Amniotic stem cell (primary cell): ENCODE measurements at regions not wholly inside any gene's neighbourhood (a gene's known extent, or its start where the extent isn't known, plus 50 kb on each side); places are given as distances from the start of the nearest gene placed in this dataset.
"Not testable (repeated sequence)": the region's sequence is repeated elsewhere in the genome, so short reads cannot be mapped to it uniquely, and the experiment has no call there.

Experiments
- DNase-seq: peaks from one replicate; lab custom pipeline; 2025; lab: John Stamatoyannopoulos, UW

DNA sequence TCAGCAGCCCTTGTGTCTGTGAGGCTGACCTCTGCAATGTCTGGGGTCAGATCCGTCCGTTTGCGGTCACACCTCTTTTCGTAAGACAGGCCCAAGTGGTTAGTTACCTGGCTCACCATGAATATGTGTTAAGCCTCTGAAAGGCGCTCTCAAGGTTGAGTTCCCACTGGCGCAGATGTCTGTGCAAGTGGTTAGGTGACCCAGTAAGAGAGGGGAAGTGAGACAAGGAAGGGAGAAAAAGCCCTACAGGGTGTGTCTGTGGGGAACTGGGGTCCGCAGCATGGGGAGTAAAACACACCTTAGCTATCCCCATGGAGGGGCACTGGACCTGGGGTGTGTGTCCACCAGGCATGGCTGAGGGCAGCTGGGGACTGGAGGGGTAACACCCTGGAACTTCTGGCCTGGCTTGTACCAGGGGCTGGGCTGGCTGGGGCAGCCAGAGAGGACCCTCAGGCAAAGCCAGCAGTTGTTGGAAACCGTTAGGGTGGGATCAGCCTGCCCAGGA is 391.6 kb upstream of the PROK2 start:
- DNase-seq, result no peak

DNA sequence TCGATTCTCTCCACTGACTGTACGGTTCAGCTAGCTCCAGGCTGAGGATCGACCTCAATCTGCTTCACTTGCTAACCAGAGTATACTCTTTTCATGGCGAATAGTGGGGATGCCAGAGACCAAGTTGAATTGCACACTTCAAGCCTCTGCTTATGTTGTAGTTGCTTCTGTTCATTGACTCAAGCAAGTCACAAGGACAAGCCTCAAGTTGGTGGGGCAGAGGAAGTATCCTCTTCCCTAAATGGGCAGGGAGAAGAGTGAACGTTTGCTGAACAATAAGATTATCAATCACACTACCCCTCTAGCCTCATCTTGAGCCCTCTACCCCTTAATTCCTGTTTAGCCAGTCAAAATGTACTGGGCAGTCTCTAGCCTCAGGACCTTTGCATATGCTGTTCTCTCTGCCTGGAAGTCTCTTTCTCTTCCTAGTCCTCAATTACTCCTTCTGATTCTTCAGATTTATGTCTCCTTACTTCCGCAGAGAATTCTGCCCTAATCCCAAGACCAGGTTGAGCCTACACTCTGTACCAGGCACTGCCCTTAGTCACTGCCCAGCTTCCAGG is 390.4 kb upstream of the PROK2 start:
- DNase-seq, result no peak

DNA sequence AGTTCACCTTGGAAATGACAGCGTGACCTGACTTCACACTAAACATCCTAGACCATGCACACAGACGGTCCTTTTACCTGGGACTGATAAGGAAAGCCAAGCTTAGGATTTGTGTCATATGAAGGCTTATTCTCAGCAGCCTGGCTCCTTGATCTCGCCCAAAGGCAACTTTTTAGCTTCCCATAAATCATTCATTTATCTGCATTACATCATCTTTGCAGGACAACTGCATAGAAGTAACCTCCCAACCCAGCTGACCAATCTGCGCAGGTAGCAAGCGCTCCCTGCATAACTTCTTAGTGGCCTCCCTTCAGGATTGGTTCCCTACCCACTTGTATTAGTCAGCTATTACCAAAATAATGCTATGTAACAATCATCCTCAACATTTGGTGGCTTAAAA is 389.9 kb upstream of the PROK2 start:
- DNase-seq, result no peak

DNA sequence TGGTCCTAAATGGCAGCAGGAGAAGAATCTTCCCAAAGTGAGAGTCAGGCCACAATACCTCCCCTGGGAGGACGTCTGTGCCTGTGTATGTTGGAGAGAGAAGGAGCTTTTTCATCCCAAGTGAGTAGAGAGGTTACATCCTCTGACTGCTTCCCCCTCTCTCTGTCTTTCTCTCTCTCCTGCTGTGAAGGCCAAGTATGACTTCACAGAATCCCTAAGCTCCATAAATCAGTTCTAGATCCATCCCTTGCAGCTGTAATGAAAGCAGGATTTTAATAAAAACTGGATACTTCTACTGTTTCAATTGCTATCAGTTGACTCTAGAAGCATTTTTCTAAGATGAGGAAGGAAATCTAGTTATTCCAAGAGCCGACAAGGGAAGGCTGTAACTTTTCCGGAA is 389.1 kb upstream of the PROK2 start:
- DNase-seq, result no peak

DNA sequence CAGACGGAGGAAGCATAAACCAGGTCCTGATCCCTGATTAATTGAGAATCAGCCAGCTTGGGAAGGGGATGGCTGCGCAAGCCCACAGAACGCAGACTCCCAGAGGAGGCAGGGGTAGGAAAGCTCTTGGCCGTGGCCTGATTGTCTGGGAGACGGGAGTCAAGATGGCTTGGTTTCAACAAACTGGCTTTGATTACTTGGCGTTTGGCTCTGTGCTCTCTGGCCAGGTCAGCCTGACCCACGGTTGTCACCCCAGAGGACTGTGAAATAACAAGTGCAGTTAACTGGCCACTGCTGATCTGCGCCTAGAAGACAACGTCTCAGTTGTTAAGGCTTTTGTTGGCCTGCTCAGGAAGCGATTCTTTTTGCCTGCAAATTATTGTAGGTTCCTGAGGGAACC is 387.0 kb upstream of the PROK2 start:
- DNase-seq, result no peak

DNA sequence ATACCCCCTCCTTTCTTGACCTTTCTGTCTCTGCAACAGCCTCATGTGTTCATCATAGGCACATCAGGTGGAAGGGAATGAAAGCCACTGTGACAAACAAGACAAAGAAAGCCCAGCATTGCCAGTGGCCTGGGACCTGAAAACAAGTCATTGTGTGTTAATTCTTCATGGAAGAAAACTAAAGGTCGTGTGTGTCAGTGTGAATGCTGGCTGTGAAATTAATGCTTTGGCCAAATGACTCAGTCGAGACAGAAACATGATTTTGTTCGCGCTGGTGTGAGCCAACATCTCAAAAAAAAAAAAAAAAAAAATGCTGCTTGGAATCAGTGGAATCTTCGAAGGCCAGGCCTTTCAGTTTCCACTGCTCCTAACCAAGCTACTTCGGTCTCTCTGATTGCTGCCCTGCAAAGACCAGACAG is 386.5 kb upstream of the PROK2 start:
- no peak for DNase-seq

DNA sequence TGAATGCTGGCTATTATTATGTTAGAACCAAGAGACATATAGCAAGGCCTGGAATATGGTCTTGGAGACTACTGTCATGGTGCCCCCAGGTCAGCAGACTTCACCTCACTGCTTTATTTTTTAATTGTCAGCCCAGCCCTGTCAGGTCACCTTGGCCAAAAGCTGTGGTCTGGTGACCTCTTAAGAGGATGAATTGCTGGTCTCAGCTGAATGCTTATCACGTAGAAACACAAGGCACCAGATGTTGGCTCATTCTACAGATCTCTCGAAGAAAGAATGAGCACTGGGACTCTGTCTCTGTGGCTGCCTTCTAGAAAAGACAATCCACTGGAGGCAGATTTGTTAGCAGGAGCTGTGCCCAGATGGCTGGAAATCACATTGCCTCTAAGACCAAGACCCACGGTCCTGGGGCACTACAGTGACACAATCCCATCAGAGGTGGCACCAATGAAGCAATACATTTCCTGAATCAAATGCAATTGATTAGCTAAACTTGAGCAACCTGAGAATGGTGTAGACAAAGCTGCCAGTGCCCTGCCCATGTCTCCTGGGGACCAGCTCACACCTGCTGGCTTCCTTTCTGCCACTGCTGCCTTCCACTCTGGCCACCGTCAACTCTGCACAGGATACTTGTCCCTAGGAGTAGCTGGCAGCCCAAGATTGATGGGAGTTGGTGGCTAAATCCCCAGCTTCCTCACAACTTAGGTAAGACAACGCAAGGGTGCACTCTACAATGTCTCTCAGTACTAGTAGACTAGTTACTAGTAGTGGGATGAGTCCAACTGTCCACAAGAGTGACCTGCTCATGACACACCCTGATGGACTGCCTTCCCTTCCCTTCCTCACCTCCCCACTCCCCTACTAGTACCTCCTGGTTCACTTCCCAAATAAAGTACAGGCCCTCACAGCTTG is 384.9 kb upstream of the PROK2 start:
- DNase-seq, result no peak

DNA sequence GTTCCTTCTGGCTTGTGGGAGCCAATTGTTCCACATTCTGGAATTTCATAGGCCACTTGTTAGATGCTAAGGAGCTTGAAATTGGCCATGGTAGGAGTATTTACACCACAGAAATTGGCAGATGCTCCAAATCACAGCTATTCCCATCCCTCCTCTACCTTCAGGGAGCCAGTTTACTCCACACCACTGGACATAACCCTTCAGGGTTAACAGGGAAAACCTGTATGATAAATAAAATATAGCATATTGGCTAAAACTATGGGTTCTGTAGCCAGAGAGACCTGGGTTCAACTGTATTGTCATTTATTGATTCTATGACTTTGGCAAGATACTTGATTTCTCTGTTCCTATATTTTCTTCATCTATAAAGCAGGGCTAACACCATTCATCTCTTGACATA is 384.2 kb upstream of the PROK2 start:
- DNase-seq, result no peak

DNA sequence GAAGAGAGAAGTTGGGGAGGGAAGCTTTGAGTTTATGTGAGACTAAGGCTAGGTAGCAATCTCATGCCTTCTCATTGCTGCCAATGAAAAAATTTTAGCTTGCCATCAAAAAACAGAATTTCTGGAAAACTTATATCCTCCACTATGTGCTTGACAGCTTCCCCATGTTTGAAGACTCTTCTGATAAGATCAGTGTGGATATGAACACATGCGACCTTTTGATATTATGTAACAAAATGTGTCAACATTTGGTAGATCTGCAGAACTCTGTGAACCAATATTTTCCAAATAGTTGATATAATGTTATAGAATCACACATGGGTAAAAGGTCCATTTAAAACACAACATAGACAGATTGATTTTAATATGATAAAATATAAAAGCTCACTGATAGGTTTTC is 380.9 kb upstream of the PROK2 start:
- no peak for DNase-seq

DNA sequence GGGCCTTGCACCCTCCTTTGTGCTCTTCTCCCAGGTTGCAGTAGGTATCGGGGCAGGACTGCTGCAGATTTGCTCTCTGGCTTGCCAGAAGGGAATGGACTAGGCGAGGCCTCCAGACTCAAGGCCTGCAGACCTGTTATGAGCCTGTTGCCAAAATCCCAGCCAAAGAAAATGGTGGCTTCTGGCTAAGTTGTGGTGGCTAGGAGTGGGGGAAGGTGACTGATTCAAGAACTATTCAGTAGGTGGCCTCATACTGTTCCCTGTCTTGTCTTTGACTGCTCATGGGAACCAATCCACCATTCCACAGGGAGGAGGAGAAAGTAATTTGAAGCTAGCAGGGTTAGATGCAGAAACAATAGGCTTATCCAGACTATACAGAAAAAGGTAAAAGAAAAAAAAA is 380.4 kb upstream of the PROK2 start:
- no peak for DNase-seq

DNA sequence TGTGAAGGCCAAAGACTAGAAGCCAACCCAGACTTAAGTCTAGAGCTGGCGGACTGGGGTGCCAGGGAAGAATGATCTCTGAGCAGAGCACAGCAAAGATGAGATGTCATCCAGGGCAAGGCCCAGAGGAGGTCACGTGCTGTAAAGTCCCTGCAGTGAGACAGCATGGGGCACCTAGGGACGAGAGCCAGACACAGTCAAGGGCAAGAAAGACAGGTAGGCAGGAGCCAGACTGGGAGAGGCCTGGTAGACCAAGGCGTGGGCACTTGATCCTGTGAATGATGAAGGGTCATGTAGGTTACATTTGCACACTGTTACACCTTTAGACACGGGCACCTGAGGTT is 379.7 kb upstream of the PROK2 start:
- DNase-seq, result no peak

DNA sequence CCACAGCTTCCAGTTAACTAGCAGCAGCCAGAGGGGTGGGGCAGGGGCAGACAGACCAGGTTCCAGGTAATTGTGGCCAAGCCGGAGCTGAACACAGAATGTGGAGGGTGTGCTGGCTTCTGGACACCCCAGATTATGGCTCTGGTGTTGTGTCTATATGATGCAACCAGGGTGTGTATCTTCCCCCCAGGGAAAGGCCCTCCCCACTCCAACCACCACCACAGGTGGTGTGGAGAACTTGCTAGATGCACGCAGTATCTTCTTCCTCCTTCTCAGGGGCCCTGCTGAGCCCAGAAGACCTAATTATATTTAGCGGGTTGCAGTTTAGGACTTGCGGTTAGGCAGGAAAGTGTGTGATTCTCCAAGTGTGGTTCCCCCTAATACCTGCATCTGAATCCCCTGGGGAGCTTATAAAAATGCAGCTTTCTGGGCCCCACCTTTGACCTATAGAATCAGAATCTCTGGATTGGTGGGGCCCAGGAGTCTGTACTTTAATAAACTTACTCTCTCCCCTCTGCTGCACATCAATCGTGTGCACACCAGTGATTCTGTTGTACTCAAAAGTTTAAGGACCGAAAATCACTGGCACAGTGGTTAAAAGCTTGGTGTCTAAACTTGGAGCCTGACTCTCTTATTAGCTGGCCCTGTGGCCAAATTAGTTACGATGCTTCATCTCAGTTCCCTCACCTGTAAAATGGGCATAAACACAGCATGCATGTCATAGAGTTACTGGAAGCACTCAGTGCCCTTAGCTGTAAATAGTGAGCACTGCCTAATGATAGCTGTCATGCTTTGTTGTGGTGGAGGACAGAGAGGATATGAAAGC is 379.1 kb upstream of the PROK2 start:
- no peak for DNase-seq

DNA sequence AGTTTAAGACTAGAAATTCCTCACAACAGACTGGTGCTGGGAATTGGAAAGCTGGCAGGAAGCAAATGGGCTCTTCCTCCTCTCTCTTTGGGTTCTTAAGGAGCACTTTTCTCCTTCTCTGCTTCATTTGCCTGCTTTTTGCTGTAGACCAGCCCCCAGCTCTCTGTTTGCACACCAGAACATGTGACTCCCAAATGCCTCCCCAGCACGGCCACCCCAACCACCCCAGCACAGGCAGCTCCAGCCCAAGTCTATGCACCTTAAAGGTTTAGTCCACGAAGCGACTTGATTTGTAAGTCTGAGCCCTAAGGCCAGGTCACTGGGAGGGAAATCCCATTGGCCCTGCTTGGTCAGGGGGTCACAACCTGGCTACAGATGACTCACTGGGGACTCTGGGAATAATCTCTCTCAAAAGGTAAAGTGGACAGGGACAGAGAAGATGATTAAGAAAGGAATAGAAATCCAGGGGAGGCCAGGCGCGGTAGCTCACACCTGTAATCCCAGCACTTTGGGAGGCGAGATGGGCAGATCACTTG is 377.8 kb upstream of the PROK2 start:
- no peak for DNase-seq

DNA sequence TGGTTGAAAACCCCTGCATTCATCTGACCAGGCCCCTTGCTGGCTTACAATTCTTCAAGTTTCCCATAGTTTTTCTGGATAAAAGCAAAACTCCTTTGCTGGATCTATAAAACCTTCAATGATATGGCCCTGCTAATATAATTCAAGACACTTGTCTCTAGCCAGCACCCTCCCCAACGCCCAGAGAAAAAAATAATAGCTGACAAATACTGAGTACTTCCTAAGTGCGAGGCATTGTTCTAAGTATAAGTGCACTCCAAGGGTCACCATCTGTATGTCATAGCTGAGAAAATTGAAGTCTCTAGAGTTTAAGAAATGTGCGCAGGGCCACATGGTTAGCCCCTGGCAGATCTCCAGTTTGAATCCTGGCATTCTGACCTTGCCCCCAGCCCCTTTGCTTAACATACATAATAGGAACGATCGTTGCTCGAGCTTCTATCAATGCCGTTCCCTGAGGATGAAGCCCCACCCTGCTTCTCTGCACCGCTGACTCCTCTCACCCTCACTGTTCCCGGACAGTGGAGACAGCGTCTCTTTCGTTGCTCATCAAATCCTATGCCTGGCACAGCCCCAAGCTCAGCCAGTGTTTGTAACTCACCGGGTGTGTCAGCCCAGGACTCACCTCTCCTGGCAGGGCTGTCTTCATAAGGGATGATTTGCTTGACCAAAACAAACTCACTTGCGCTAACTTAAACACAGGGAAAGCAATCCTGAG is 377.1 kb upstream of the PROK2 start:
- DNase-seq, result peak; percentile 27

DNA sequence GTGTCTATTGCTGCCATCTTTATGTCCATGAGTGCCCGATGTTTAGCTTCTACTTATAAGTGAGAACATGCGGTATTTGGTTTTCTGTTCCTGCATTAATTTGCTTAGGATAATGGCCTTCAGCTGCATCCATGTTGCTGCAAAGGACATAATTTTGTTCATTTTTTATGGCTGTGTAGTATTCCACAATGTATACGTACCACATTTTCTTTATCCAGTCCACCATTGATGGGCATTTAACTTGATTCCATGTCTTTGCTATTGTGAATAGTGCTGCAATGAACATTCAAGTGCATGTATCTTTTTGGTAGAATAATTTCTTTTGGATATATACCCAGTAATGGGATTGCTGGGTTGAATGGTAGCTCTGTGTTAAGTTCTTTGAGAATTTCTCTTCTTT is 376.3 kb upstream of the PROK2 start:
- not testable (repeated sequence) for DNase-seq

DNA sequence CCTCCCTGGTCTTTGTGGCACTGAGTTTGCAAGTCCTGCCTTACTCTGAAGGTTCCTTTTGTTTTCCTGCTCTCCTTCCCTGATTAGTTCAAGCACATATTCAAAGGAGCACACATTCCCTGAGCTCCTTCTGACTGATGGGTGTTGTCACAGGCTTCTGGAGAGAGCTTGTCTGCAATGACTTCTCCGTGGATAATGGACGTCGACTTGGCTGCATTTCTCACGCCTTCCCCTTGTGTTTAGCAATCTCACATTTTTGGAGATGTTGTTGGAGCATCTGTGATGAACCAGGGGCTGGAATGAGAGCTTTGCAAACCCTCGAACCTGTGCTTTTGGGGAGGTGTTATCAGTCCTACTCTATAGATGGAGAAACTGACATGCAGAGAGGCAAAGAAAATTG is 375.4 kb upstream of the PROK2 start:
- DNase-seq, result no peak

DNA sequence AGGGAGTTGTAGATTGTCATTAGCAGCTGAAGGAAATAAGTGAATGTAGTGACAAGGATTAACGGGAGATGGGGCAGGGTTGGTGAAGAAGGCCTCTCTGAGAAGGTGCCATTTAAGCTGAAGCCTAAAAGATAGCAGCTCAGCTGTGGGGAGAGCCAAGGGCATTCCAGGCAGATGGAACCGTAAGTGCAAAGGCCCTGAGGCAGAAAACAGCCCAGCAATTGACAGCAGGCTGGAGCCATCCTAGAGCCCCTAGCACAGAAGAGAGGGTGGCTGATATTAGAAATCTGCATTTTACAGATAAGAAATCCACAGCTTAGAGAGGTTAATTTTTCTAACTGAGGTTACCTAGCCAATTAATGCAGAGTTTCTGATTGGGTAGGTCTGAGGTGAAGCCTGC is 374.5 kb upstream of the PROK2 start:
- no peak for DNase-seq

DNA sequence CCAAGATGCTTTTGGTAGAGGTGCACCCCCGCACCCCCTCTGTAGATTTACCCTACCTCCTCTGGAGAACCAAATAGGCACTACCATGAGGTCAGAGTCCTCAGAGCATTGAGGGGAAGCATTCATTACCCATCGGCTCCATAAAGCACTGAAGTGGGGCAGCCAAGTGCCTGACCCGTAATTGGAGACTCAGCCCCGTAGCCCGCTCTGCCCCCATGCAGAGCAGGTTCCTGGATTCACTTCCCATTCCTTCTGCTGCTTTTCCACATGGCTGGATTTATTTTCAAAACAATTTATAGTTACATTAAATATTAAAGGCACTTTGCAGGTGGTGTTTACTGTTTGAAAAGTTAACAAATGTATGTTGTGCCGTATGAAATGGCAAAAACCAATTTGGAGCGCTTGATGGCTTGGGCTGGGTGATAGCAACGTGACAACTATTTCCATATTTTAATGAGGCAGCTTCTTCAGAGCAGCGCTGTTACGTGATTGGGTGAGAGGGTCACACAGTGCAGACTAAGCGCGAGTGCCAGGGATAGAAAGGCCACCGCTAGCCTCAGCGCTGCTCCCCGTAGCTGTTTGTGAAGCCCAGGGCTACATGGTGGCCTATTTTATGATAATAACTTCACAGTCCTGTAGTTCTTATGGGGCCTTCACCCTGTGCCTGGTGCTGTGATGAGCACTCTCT is 373.8 kb upstream of the PROK2 start:
- no peak for DNase-seq

DNA sequence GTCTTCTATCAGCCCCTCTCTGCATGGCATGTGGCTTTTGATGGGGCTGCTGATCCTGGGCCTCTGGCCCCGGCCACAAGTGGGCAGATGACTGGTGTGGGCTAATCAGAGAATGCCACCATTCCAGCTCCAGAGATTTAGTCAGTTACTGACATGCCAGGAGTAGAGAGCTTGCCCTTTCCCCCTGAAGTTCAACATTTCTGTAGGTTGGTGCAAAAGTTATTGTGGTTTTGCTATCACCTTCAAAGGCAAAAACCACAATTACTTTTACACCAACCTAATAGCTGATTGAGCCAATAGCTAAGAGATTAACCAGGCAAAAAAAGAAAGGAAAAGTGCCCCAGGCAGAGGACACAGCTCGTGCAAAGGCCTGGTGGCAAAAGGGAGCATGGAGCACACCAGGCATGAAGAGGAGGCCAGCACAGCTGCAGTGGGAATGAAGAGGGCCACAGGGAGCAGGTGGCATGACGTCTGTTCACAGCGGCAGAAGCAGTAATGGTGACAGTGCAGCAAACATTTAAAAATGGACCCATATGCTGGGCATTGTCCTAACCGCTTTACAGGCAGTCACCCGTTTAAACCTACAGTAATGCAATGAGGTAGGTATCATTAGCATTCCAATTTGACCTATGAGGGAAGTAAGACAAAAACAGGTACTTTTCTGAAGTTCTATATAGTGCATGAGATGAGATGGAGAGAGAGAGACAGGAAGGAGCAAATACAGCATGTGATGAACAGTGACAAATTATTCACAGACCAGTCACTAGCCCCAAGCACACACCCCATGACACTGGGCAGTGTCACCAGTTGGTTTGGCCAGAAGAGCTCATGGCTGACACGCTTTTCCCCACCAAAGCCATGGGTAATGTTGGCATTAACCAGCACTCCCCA is 373.0 kb upstream of the PROK2 start:
- DNase-seq, result no peak

DNA sequence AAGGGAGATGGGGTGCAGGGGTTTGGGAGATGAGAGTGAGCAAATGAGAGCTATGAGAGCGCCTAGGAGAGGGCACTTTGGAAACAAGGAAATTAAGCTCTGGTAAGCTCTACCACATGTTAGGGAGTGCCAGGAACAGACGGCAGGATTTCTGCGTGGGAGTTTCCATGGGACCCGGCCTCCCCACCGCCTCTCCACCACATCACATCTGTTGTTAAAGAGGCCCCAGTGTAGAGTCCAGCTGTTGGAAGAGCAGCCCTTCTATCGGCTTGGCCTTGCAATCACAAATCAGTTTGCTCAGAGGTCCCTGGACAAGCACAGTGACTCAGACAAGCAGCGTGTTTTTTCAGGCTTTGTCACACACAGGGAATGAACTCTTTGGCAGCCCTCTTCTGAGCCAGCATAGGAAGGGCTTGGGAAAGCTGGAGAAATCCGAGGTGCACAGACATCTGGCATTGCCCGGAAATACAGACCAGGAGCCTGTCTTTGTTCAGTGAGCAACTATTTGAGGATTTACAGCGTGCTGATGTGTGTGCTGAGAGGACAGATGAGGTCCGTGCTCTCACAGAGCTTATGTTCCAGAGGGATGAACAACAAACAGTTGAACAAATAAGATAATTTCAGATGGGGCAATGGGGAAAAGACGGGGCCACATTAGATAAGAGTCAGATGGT is 370.6 kb upstream of the PROK2 start:
- peak; percentile 77 for DNase-seq
